Activated CD4-positive, alpha-beta T cell treated with anti-CD3 and anti-CD28 coated beads, Interleukin-2, amount 50 U/mL, for 4 hours (primary cell): ENCODE measurements at regions not wholly inside any gene's neighbourhood (a gene's known extent, or its start where the extent isn't known, plus 50 kb on each side); places are given as distances from the start of the nearest gene placed in this dataset.
"Not testable (repeated sequence)": the region's sequence is repeated elsewhere in the genome, so short reads cannot be mapped to it uniquely, and the experiment has no call there.

Experiments used
- DNase-seq, 2 experiments: peaks; one replicate each; pipeline ENCODE4 v3.0.0-alpha.2; 2020

GRCh38 chr7:68206946-68207485, 1210.4 kb downstream of the TYW1 start:
- DNase-seq: no peak

- DNase-seq: no peak
These were observed 1211.0 kb downstream of the TYW1 start for GRCh38 chr7:68207676-68208075.

GRCh38 chr7:68209486-68209885, 1212.9 kb downstream of the TYW1 start:
- no peak for DNase-seq

GRCh38 chr7:68213838-68214237, 1217.2 kb downstream of the TYW1 start:
- DNase-seq: no peak

GRCh38 chr7:68216051-68216450, 1219.4 kb downstream of the TYW1 start:
- DNase-seq: no peak

- DNase-seq: no peak
These were observed 1220.8 kb downstream of the TYW1 start for GRCh38 chr7:68217426-68217825.

- no peak for DNase-seq
These were observed 1221.8 kb downstream of the TYW1 start for GRCh38 chr7:68218461-68218860.

GRCh38 chr7:68222311-68222710, 1225.7 kb downstream of the TYW1 start:
- DNase-seq: no peak

GRCh38 chr7:68224041-68224741, 1227.6 kb downstream of the TYW1 start:
- no peak for DNase-seq

- DNase-seq: not testable (repeated sequence)
These were observed 1234.4 kb downstream of the TYW1 start for GRCh38 chr7:68231011-68231410.

GRCh38 chr7:68235937-68236336, 1239.3 kb downstream of the TYW1 start:
- DNase-seq: no peak

- no peak for DNase-seq
These were observed 1241.7 kb downstream of the TYW1 start for GRCh38 chr7:68238204-68238805.

- DNase-seq: no peak
These were observed 1246.5 kb downstream of the TYW1 start for GRCh38 chr7:68243128-68243527.

GRCh38 chr7:68244389-68244788, 1247.8 kb downstream of the TYW1 start:
- no peak for DNase-seq

- DNase-seq: no peak
These were observed 1249.1 kb downstream of the TYW1 start for GRCh38 chr7:68245688-68246087.

- DNase-seq: no peak
These were observed 1249.6 kb downstream of the TYW1 start for GRCh38 chr7:68246189-68246633.

- no peak for DNase-seq
These were observed 1250.5 kb downstream of the TYW1 start for GRCh38 chr7:68247126-68247525.

- DNase-seq: no peak
These were observed 1250.9 kb downstream of the TYW1 start for GRCh38 chr7:68247571-68247970.

GRCh38 chr7:68248973-68249372, 1252.3 kb downstream of the TYW1 start:
- DNase-seq: no peak

GRCh38 chr7:68249611-68250010, 1253.0 kb downstream of the TYW1 start:
- no peak for DNase-seq

- no peak for DNase-seq
These were observed 1253.5 kb downstream of the TYW1 start for GRCh38 chr7:68250143-68250542.

- not testable (repeated sequence) for DNase-seq
These were observed 1258.2 kb downstream of the TYW1 start for GRCh38 chr7:68254815-68255214.

GRCh38 chr7:68256295-68256694, 1259.7 kb downstream of the TYW1 start:
- DNase-seq: no peak

- no peak for DNase-seq
These were observed 1262.0 kb downstream of the TYW1 start for GRCh38 chr7:68258609-68259008.

GRCh38 chr7:68265258-68265657, 1268.6 kb downstream of the TYW1 start:
- no peak for DNase-seq
